Neural progenitor cell (in vitro differentiated cells): ENCODE measurements at regions not wholly inside any gene's neighbourhood (a gene's known extent, or its start where the extent isn't known, plus 50 kb on each side); places are given as distances from the start of the nearest gene placed in this dataset.

ENCODE experiments used
- CTCF ChIP-seq: fragments of 200-600 bp; sonication (generic); IDR thresholded peaks from 2 replicates; pipeline ENCODE4 v1.5.1; 2017; ENCODE audit warnings: antibody characterized with exemption, mild to moderate bottlenecking
- EZH2 ChIP-seq: fragments of 200-600 bp; sonication (generic); IDR thresholded peaks from 2 replicates; pipeline ENCODE4 v1.6.1; 2017; ENCODE audit warnings: antibody characterized with exemption, mild to moderate bottlenecking, moderate library complexity

GRCh38 chr2:221831051-221831450 lies 258.9 kb upstream of the EPHA4 start:
- TF ChIP-seq CTCF = no peak
- TF ChIP-seq EZH2 = no peak
